OCI-LY1 (cell line): ENCODE measurements at regions not wholly inside any gene's neighbourhood (a gene's known extent, or its start where the extent isn't known, plus 50 kb on each side); places are given as distances from the start of the nearest gene placed in this dataset.

Source experiments
- H2AFZ ChIP-seq: fragments of 200-600 bp; sonication (generic), shearing (Covaris generic); 2 replicates; pipeline ENCODE4 v1.6.0; 2014; ENCODE audit warnings: antibody characterized with exemption, mild to moderate bottlenecking, low read length
- H3F3A ChIP-seq: fragments of 200-600 bp; sonication (generic), shearing (Covaris generic); 2 replicates; pipeline ENCODE4 v1.6.0; 2014; ENCODE audit warnings: mild to moderate bottlenecking, antibody characterized with exemption, low read length, moderate library complexity; ENCODE audit not compliant: insufficient read depth
- H3K27ac ChIP-seq: fragments of 200-600 bp; sonication (generic); 2 replicates; pipeline ENCODE4 v1.5.1; 2014; ENCODE audit warnings: low read length, mixed run types, mild to moderate bottlenecking, low read depth; ENCODE audit not compliant: poor library complexity, severe bottlenecking
- H3K27me3 ChIP-seq: fragments of 200-600 bp; sonication (generic); 2 replicates; pipeline ENCODE4 v1.6.0; 2014; ENCODE audit warnings: antibody characterized with exemption, mild to moderate bottlenecking, low read length, moderate library complexity; ENCODE audit not compliant: insufficient read depth
- H3K36me3 ChIP-seq: fragments of 200-600 bp; sonication (generic); 2 replicates; pipeline ENCODE4 v1.6.1; 2014; ENCODE audit warnings: mild to moderate bottlenecking, antibody characterized with exemption, low read length, moderate library complexity, mixed read lengths; ENCODE audit not compliant: insufficient read depth
- H3K4me1 ChIP-seq: fragments of 200-600 bp; sonication (generic); 2 replicates; pipeline ENCODE4 v1.5.1; 2014; ENCODE audit warnings: mild to moderate bottlenecking, low read length, moderate library complexity; ENCODE audit not compliant: insufficient read depth, severe bottlenecking
- H3K4me2 ChIP-seq: fragments of 200-600 bp; sonication (generic), shearing (Covaris generic); 2 replicates; pipeline ENCODE4 v1.6.1; 2014; ENCODE audit warnings: low read length
- H3K4me3 ChIP-seq: fragments of 200-600 bp; sonication (generic); 2 replicates; pipeline ENCODE4 v1.5.1; 2014; ENCODE audit warnings: low read length, low read depth, mild to moderate bottlenecking, mixed read lengths; ENCODE audit not compliant: poor library complexity, severe bottlenecking
- H3K79me2 ChIP-seq: fragments of 200-600 bp; shearing (Covaris generic); 2 replicates; pipeline ENCODE4 v1.6.1; 2016; ENCODE audit warnings: mixed run types, low read length, mixed read lengths; ENCODE audit not compliant: insufficient read depth
- H3K9ac ChIP-seq: fragments of 200-600 bp; sonication (generic), shearing (Covaris generic); 2 replicates; pipeline ENCODE4 v1.6.1; 2014; ENCODE audit warnings: mild to moderate bottlenecking, low read length, mixed read lengths
- H3K9me2 ChIP-seq: fragments of 200-600 bp; sonication (generic), shearing (Covaris generic); 2 replicates; pipeline ENCODE4 v1.6.1; 2014; ENCODE audit warnings: low read depth, mild to moderate bottlenecking, low read length, mixed read lengths
- H3K9me3 ChIP-seq: fragments of 200-600 bp; shearing (Covaris generic); 2 replicates; pipeline ENCODE4 v1.6.1; 2014; ENCODE audit warnings: low read length, mixed read lengths
- H4K20me1 ChIP-seq: fragments of 200-600 bp; sonication (generic), shearing (Covaris generic); 2 replicates; pipeline ENCODE4 v1.6.0; 2016; ENCODE audit warnings: mild to moderate bottlenecking, low read length; ENCODE audit not compliant: insufficient read depth
- EZH2 ChIP-seq: fragments of 200-600 bp; sonication (generic), shearing (Covaris generic); IDR thresholded peaks from 2 replicates; pipeline ENCODE4 v1.8.0; 2017; ENCODE audit warnings: borderline replicate concordance, mixed run types, mild to moderate bottlenecking, antibody characterized with exemption, low read length, moderate library complexity, mixed read lengths
- TF ChIP-seq, protein P1 (sequence below): fragments of 200-600 bp; sonication (generic), shearing (Covaris generic); IDR thresholded peaks from 2 replicates; pipeline ENCODE4 v1.5.1; 2017; ENCODE audit warnings: mild to moderate bottlenecking, antibody characterized with exemption, low read length, moderate library complexity, mixed read lengths

DNA sequence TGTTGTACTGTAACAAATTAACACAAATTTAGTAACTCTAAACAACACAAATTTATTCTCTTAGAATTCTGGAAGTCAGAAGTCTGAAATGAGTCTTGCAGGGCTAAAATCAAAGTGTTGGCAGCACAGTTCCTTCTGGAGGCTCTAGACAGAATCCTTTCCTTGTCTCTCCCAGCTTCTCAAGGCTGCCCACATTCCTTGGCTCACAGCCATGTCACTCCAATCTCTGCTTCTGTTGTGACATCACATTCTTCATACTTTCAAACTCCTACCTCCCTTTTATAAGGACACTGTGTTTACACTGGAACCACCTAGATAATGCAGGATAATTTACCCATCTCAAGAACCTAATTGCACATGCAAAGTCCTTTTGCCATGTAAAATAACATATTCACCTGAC lies 225.0 kb upstream of the PRMT6 start:
- Histone ChIP-seq H3F3A (no peaks in the 10 kb centered on the region), H3K4me3 (no peak overlapping the region), H3K27ac (no peak overlapping the region), H3K4me2 (no peak overlapping the region), H3K79me2 (no peaks in the 10 kb centered on the region), H3K9me2 (no peaks in the 10 kb centered on the region), H3K36me3 (no peaks in the 10 kb centered on the region), H3K9ac (no peak overlapping the region), H2AFZ (no peak overlapping the region), H4K20me1 (no peaks in the 10 kb centered on the region), H3K4me1 (no peaks in the 10 kb centered on the region), H3K9me3 (no peaks in the 10 kb centered on the region), H3K27me3 (no peaks in the 10 kb centered on the region)
- TF ChIP-seq, protein P1, sequence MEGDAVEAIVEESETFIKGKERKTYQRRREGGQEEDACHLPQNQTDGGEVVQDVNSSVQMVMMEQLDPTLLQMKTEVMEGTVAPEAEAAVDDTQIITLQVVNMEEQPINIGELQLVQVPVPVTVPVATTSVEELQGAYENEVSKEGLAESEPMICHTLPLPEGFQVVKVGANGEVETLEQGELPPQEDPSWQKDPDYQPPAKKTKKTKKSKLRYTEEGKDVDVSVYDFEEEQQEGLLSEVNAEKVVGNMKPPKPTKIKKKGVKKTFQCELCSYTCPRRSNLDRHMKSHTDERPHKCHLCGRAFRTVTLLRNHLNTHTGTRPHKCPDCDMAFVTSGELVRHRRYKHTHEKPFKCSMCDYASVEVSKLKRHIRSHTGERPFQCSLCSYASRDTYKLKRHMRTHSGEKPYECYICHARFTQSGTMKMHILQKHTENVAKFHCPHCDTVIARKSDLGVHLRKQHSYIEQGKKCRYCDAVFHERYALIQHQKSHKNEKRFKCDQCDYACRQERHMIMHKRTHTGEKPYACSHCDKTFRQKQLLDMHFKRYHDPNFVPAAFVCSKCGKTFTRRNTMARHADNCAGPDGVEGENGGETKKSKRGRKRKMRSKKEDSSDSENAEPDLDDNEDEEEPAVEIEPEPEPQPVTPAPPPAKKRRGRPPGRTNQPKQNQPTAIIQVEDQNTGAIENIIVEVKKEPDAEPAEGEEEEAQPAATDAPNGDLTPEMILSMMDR: no peak
- no peak for TF ChIP-seq EZH2

DNA sequence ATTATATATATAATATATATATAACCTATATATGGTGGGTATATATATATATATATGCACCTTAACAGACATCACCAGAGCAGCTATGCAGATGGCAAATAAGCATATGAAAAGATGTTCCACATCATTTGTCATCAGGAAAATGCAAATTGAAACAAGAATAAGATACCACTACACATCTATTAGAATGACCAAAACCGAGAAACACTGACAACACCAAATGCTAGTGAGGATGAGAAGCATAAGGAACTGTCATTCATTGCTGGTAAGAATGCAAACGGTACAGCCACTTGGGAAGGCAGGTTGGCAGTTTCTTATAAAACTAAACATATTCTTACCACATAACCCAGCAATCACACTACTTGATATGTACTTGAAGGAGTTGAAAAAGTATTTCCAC lies 219.8 kb upstream of the PRMT6 start:
- TF ChIP-seq EZH2: no peak
- TF ChIP-seq, protein P1: no peak

DNA sequence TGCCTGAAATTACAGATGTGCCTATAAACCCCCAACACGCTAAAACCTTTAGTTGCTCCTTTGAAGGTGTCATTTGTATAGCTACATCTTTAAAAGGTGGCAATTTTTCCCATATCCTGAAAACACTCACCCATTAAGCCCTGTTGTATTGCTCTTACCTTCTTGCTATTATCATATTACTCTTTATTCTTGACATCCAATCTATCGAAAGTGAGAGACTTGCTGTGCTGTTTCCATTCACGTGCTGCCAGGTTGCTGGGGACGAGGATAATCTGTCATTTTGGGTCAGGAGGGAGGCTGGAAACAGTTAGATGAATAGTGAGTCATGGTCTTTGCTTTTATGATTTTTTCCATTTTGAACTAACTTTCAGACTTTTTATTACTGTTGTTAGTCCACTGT lies 213.0 kb upstream of the PRMT6 start:
- no peaks in the 10 kb centered on the region for H3F3A ChIP-seq
- H3K9me3 ChIP-seq: no peaks in the 10 kb centered on the region
- H2AFZ ChIP-seq: no peak overlapping the region
- no peak overlapping the region for H3K27ac ChIP-seq
- no peak overlapping the region for H3K4me3 ChIP-seq
- H3K27me3 ChIP-seq: no peaks in the 10 kb centered on the region
- H3K4me2 ChIP-seq: no peak overlapping the region
- H4K20me1 ChIP-seq: no peaks in the 10 kb centered on the region
- H3K4me1 ChIP-seq: no peaks in the 10 kb centered on the region
- TF ChIP-seq EZH2: no peak
- TF ChIP-seq, protein P1: no peak
- H3K9me2 ChIP-seq: no peaks in the 10 kb centered on the region
- H3K79me2 ChIP-seq: no peaks in the 10 kb centered on the region
- no peaks in the 10 kb centered on the region for H3K36me3 ChIP-seq
- H3K9ac ChIP-seq: no peak overlapping the region

More for the DNA sequence above, 219.8 kb upstream of the PRMT6 start:
- H3K9me3 ChIP-seq: no peaks in the 10 kb centered on the region
- no peak overlapping the region for H2AFZ ChIP-seq
- no peaks in the 10 kb centered on the region for H3K9me2 ChIP-seq
- no peaks in the 10 kb centered on the region for H3K4me1 ChIP-seq
- H3K9ac ChIP-seq: no peak overlapping the region
- no peak overlapping the region for H3K4me3 ChIP-seq
- no peaks in the 10 kb centered on the region for H3F3A ChIP-seq
- H3K27me3 ChIP-seq: no peaks in the 10 kb centered on the region
- H3K36me3 ChIP-seq: no peaks in the 10 kb centered on the region
- no peaks in the 10 kb centered on the region for H3K79me2 ChIP-seq
- H3K4me2 ChIP-seq: no peak overlapping the region
- H4K20me1 ChIP-seq: no peaks in the 10 kb centered on the region
- H3K27ac ChIP-seq: no peak overlapping the region
